WTC11 (cell line): ENCODE measurements at regions not wholly inside any gene's neighbourhood (a gene's known extent, or its start where the extent isn't known, plus 50 kb on each side); places are given as distances from the start of the nearest gene placed in this dataset.

ENCODE experiments used
- ATAC-seq: fragments of 200-7000 bp; cut with Tn5 transposase; 2 replicates; pipeline ENCODE4 v1.10.0; 2021; ENCODE audit warnings: mild to moderate bottlenecking, moderate library complexity
- CTCF ChIA-PET: fragments of 300-600 bp; sonication (Branson Sonifier 250); formaldehyde crosslinking; loops from one replicate; lab custom pipeline; 2021; ENCODE audit warnings: antibody characterized with exemption; lab: Charles Lee
- POLR2A ChIA-PET: fragments of 350-600 bp; sonication (Branson Sonifier 250); formaldehyde crosslinking; loops from one replicate; lab custom pipeline; 2021; ENCODE audit warnings: antibody characterized with exemption; lab: Charles Lee
- DNase-seq: peaks from one replicate; pipeline ENCODE4 v3.0.0; 2021; ENCODE audit warnings: low spot score
- H3K27ac Mint-ChIP-seq: 2 replicates; pipeline ENCODE4 v1.8.0; 2021; ENCODE audit warnings: mixed read lengths
- H3K27me3 Mint-ChIP-seq: 2 replicates; pipeline ENCODE4 v1.8.0; 2021; ENCODE audit warnings: low read depth, mild to moderate bottlenecking, moderate library complexity, mixed read lengths
- H3K36me3 Mint-ChIP-seq: 2 replicates; pipeline ENCODE4 v1.8.0; 2021; ENCODE audit warnings: mixed read lengths
- H3K4me1 Mint-ChIP-seq: 2 replicates; pipeline ENCODE4 v1.8.0; 2022; ENCODE audit warnings: mixed read lengths
- H3K4me3 Mint-ChIP-seq: 2 replicates; pipeline ENCODE4 v1.8.0; 2021; ENCODE audit warnings: mild to moderate bottlenecking, moderate library complexity, mixed read lengths
- H3K9me3 Mint-ChIP-seq: 2 replicates; pipeline ENCODE4 v1.8.0; 2021; ENCODE audit warnings: mixed read lengths
- CDX4 ChIP-seq: fragments of 250-450 bp; sonication (Bioruptor Pico); IDR thresholded peaks from 2 replicates; pipeline ENCODE4 v1.9.0; 2021; ENCODE audit warnings: moderate library complexity, mild to moderate bottlenecking, inconsistent platforms, borderline replicate concordance
- E2F4 ChIP-seq: sonication (generic); formaldehyde crosslinking; IDR thresholded peaks from 2 replicates; pipeline ENCODE4 v1.8.1; 2022; ENCODE audit warnings: low read depth, mild to moderate bottlenecking, moderate library complexity, missing genetic modification reagents, borderline replicate concordance
- EMX1 ChIP-seq: fragments of 250-450 bp; sonication (Bioruptor Pico); IDR thresholded peaks from 2 replicates; pipeline ENCODE4 v1.8.0; 2021; ENCODE audit warnings: mild to moderate bottlenecking
- ETV6 ChIP-seq: sonication (generic); formaldehyde crosslinking; IDR thresholded peaks from 2 replicates; pipeline ENCODE4 v1.8.1; 2022; ENCODE audit warnings: mild to moderate bottlenecking, missing genetic modification reagents
- FOXP4 ChIP-seq: sonication (generic); formaldehyde crosslinking; IDR thresholded peaks from 2 replicates; pipeline ENCODE4 v1.8.0; 2022; ENCODE audit warnings: mild to moderate bottlenecking, missing genetic modification reagents
- GABPB1 ChIP-seq: sonication (generic); formaldehyde crosslinking; IDR thresholded peaks from 2 replicates; pipeline ENCODE4 v1.8.1; 2023; ENCODE audit warnings: mild to moderate bottlenecking, missing genetic modification reagents
- GTF2I ChIP-seq: fragments of 250-450 bp; sonication (Bioruptor Pico); conservative IDR thresholded peaks from 2 replicates; pipeline ENCODE4 v1.4.0; 2021; ENCODE audit warnings: mild to moderate bottlenecking
- HMGXB4 ChIP-seq: sonication (generic); formaldehyde crosslinking; IDR thresholded peaks from 2 replicates; pipeline ENCODE4 v1.8.1; 2023; ENCODE audit warnings: mild to moderate bottlenecking, moderate library complexity, missing genetic modification reagents
- KAT7 ChIP-seq: sonication (generic); formaldehyde crosslinking; IDR thresholded peaks from 2 replicates; pipeline ENCODE4 v1.8.1; 2023; ENCODE audit warnings: missing genetic modification reagents, mild to moderate bottlenecking, borderline replicate concordance
- MXD4 ChIP-seq: fragments of 250-450 bp; sonication (Bioruptor Pico); IDR thresholded peaks from 2 replicates; pipeline ENCODE4 v1.8.0; 2021; ENCODE audit warnings: mild to moderate bottlenecking, moderate library complexity, borderline replicate concordance
- NFATC4 ChIP-seq: fragments of 250-450 bp; sonication (Bioruptor Pico); IDR thresholded peaks from 2 replicates; pipeline ENCODE4 v1.9.0; 2021; ENCODE audit warnings: mild to moderate bottlenecking
- NR3C1 ChIP-seq: sonication (generic); formaldehyde crosslinking; conservative IDR thresholded peaks from 2 replicates; pipeline ENCODE4 v1.8.1; 2023; ENCODE audit warnings: low read depth, mild to moderate bottlenecking, missing genetic modification reagents
- OVOL2 ChIP-seq: fragments of 250-450 bp; sonication (Bioruptor Pico); IDR thresholded peaks from 2 replicates; pipeline ENCODE4 v1.9.0; 2021; ENCODE audit warnings: mild to moderate bottlenecking, borderline replicate concordance
- RORB ChIP-seq: fragments of 250-450 bp; sonication (Bioruptor Pico); IDR thresholded peaks from 2 replicates; pipeline ENCODE4 v1.9.0; 2021; ENCODE audit warnings: mild to moderate bottlenecking
- TP53 ChIP-seq: sonication (generic); formaldehyde crosslinking; IDR thresholded peaks from 2 replicates; pipeline ENCODE4 v1.8.1; 2023; ENCODE audit warnings: mild to moderate bottlenecking, missing genetic modification reagents
- ZBTB21 ChIP-seq: sonication (generic); formaldehyde crosslinking; IDR thresholded peaks from 2 replicates; pipeline ENCODE4 v1.8.1; 2023; ENCODE audit warnings: mild to moderate bottlenecking, missing genetic modification reagents, borderline replicate concordance
- ZNF396 ChIP-seq: fragments of 250-450 bp; sonication (Bioruptor Pico); IDR thresholded peaks from 2 replicates; pipeline ENCODE4 v1.8.0; 2021; ENCODE audit warnings: mild to moderate bottlenecking, moderate library complexity, borderline replicate concordance
- ZNF416 ChIP-seq: fragments of 250-450 bp; sonication (Bioruptor Pico); IDR thresholded peaks from 2 replicates; pipeline ENCODE4 v1.9.0; 2021; ENCODE audit warnings: mild to moderate bottlenecking, inconsistent platforms
- ZNF423 ChIP-seq: fragments of 250-450 bp; sonication (Bioruptor Pico); IDR thresholded peaks from 2 replicates; pipeline ENCODE4 v2.1.2; 2022; ENCODE audit warnings: mild to moderate bottlenecking, moderate library complexity
- ZNF671 ChIP-seq: fragments of 250-450 bp; sonication (Bioruptor Pico); IDR thresholded peaks from 2 replicates; pipeline ENCODE4 v1.8.0; 2021; ENCODE audit warnings: mild to moderate bottlenecking
- TF ChIP-seq, protein P1 (sequence below): sonication (generic); formaldehyde crosslinking; IDR thresholded peaks from 2 replicates; pipeline ENCODE4 v1.8.0; 2022; ENCODE audit warnings: mild to moderate bottlenecking, missing genetic modification reagents
- TF ChIP-seq, protein P2 (sequence below): sonication (generic); formaldehyde crosslinking; IDR thresholded peaks from 2 replicates; pipeline ENCODE4 v1.8.0; 2022; ENCODE audit warnings: mild to moderate bottlenecking, missing genetic modification reagents

DNA sequence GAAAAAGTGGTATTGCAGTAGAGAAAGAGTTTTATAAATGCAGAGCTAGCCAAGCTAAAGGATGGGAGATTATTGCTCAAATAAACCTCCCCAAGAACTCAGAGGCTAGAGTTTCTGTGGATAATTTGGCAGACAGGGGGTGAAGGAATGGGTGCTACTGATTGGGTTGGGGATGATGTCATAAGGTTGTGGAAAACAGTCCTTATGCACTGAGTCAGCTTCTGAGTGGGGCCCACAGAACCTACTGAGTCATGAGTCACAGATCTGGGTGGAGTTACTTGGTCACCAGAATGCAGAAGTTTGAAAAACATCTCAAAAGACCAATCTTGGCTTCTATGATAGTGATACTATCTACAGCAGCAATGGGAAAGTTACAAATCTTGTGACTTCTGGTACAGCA, 1146.7 kb downstream of the TYW1 start:
- H3K4me3 Mint-ChIP-seq = no peak overlapping the region
- peaks cover 6% of the 10 kb centered on the region; the same call in 1 of the 2 replicates for H3K4me1 Mint-ChIP-seq
- ChIA-PET POLR2A (interaction anchor here (0.6 kb wide), 1 partner anchor 318 kb away, joined by 3 read pairs; no protein-coding TSS in a partner anchor), CTCF (no interaction called here)
- H3K9me3 Mint-ChIP-seq = peaks cover 27% of the 10 kb centered on the region
- H3K27ac Mint-ChIP-seq = no peak overlapping the region
- H3K27me3 Mint-ChIP-seq = no peaks in the 10 kb centered on the region; the same call in 1 of the 2 replicates
- DNase-seq (no peak), ATAC-seq (no peak)
- TF ChIP-seq OVOL2 (CRISPR knock-in tag) (no peak), ZNF423 (CRISPR knock-in tag) (no peak), GTF2I (CRISPR knock-in tag) (no peak), CDX4 (no peak), KAT7 (CRISPR knock-in tag) (no peak), RORB (CRISPR knock-in tag) (no peak), MXD4 (CRISPR knock-in tag) (no peak), HMGXB4 (no peak), EMX1 (CRISPR knock-in tag) (no peak), FOXP4 (no peak), ZNF396 (no peak), E2F4 (CRISPR knock-in tag) (no peak)
- TF ChIP-seq, protein P1, sequence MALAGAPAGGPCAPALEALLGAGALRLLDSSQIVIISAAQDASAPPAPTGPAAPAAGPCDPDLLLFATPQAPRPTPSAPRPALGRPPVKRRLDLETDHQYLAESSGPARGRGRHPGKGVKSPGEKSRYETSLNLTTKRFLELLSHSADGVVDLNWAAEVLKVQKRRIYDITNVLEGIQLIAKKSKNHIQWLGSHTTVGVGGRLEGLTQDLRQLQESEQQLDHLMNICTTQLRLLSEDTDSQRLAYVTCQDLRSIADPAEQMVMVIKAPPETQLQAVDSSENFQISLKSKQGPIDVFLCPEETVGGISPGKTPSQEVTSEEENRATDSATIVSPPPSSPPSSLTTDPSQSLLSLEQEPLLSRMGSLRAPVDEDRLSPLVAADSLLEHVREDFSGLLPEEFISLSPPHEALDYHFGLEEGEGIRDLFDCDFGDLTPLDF (CRISPR knock-in tag) = no peak
- peaks cover 19% of the 10 kb centered on the region for H3K36me3 Mint-ChIP-seq

GRCh38 chr7:68146983-68147382, 1150.3 kb downstream of the TYW1 start:
- POLR2A ChIA-PET = interaction anchor here (1.2 kb wide), 1 partner anchor 22 kb away, joined by 3 read pairs; no protein-coding TSS in a partner anchor
- H3K27ac Mint-ChIP-seq = no peak overlapping the region

More at GRCh38 chr7:68146983-68147382, 1150.3 kb downstream of the TYW1 start:
- TF ChIP-seq ZNF671 (CRISPR knock-in tag) = no peak
- TF ChIP-seq TP53 = no peak
- TF ChIP-seq NR3C1 (CRISPR knock-in tag) = no peak
- TF ChIP-seq, protein P2, sequence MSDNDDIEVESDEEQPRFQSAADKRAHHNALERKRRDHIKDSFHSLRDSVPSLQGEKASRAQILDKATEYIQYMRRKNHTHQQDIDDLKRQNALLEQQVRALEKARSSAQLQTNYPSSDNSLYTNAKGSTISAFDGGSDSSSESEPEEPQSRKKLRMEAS = no peak
- TF ChIP-seq GABPB1 (CRISPR knock-in tag) = no peak
- TF ChIP-seq ZBTB21 (CRISPR knock-in tag) = no peak
- no peak for TF ChIP-seq ETV6 (CRISPR knock-in tag)
- no peak for TF ChIP-seq ZNF396
- no peak for TF ChIP-seq NFATC4 (CRISPR knock-in tag)
- TF ChIP-seq ZNF423 (CRISPR knock-in tag) = no peak
- TF ChIP-seq EMX1 (CRISPR knock-in tag) = no peak
- TF ChIP-seq ZNF416 (CRISPR knock-in tag) = no peak
- peaks cover 31% of the 10 kb centered on the region for H3K9me3 Mint-ChIP-seq
- peaks cover 19% of the 10 kb centered on the region for H3K36me3 Mint-ChIP-seq
- CTCF ChIA-PET = no interaction called here
- no peaks in the 10 kb centered on the region; the same call in 1 of the 2 replicates for H3K27me3 Mint-ChIP-seq
- peaks cover 8% of the 10 kb centered on the region for H3K4me1 Mint-ChIP-seq
- ATAC-seq (no peak), DNase-seq (no peak)
- no peak overlapping the region for H3K4me3 Mint-ChIP-seq
